HG02759 (cell line): ENCODE measurements at regions not wholly inside any gene's neighbourhood (a gene's known extent, or its start where the extent isn't known, plus 50 kb on each side); places are given as distances from the start of the nearest gene placed in this dataset.

Source experiments
- ATAC-seq: cut with Tn5 transposase; IDR thresholded peaks from one replicate; pipeline ENCODE4 v1.9.1; 2021; ENCODE audit warnings: mild to moderate bottlenecking, moderate library complexity; ENCODE audit not compliant: unreplicated experiment

DNA sequence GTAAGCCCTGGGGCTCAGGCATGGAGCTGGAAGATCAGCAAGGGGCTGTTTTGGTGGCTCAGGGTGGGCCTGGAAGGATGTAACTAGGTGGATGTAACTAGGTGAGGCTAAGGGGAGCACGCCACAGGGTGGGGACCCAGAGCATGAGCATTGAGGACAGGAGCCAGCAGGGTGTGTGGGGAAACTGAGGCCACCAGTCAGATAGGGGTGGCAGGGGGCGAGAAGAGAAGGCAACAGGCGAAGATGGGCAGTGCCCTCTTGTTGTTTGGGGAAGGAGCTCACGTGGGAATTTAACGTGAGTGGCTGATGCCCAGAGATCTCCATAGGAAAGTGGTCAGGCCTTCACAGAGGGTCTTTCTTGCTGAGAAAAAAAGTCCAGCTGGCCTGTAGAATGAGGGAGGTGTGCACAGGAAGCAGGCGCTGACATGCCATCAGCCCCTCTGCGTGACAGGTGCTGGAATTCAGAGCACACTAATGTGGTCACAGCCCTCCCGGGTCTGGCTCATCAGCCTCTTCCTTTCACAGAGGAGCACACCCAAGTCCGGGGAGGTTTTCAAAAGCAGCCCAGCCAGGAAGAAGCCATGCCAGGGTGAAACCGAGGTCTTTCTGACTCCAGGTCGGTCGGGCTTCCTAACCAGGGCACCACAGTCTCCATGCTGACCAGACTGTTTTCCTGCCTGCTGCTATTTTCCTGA lies 54.6 kb upstream of the PAX6 start:
- no peak for ATAC-seq

GRCh38 chr11:31863170-31863832 lies 52.2 kb upstream of the PAX6 start:
- ATAC-seq: no peak

DNA sequence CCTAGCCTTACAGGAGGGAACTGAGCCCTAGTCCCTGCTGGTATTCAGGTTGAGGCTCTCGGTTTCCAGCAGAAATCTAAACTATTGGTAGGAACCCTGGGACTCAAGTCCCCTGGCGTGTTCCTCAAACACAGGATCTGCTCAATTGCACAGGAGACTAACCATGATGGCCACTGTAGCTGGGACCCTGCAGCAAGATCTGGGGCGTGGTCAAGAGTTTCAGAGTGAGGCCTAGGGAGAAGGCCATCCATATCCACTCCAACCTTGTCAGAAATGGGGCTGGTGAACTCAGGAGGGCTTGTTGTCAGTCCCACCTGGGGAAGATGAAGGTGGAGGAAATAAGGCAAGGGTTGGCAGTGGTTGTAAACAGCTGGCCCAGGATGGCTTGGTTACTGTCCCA lies 49.9 kb upstream of the PAX6 start:
- no peak for ATAC-seq
